Medulla oblongata (tissue), 1 donor: ENCODE measurements at regions not wholly inside any gene's neighbourhood (a gene's known extent, or its start where the extent isn't known, plus 50 kb on each side); places are given as distances from the start of the nearest gene placed in this dataset.

Experiments used
- DNase-seq: peaks from one replicate; pipeline ENCODE4 v3.0.0-alpha.2; 2015; ENCODE audit errors: extremely low spot score

GRCh38 chr14:86625637-86626036, 1095.7 kb downstream of the FLRT2 start:
- no peak for DNase-seq

- no peak for DNase-seq
Observed at GRCh38 chr14:86619726-86620125, 1089.8 kb downstream of the FLRT2 start.

GRCh38 chr14:86613786-86614185, 1083.8 kb downstream of the FLRT2 start:
- no peak for DNase-seq

GRCh38 chr14:86613126-86613525, 1083.2 kb downstream of the FLRT2 start:
- DNase-seq = no peak

- no peak for DNase-seq
Observed at GRCh38 chr14:86604561-86604960, 1074.6 kb downstream of the FLRT2 start.

- DNase-seq = no peak
Observed at GRCh38 chr14:86602263-86602662, 1072.3 kb downstream of the FLRT2 start.

- no peak for DNase-seq
Observed at GRCh38 chr14:86601813-86602212, 1071.9 kb downstream of the FLRT2 start.

- DNase-seq = no peak
Observed at GRCh38 chr14:86597279-86597678, 1067.3 kb downstream of the FLRT2 start.

- DNase-seq = no peak
Observed at GRCh38 chr14:86596024-86596423, 1066.1 kb downstream of the FLRT2 start.

GRCh38 chr14:86575141-86575540, 1045.2 kb downstream of the FLRT2 start:
- no peak for DNase-seq

GRCh38 chr14:86574778-86575129, 1044.8 kb downstream of the FLRT2 start:
- no peak for DNase-seq

- no peak for DNase-seq
Observed at GRCh38 chr14:86574051-86574777, 1044.3 kb downstream of the FLRT2 start.

GRCh38 chr14:86570371-86570770, 1040.4 kb downstream of the FLRT2 start:
- DNase-seq = no peak

GRCh38 chr14:86543521-86543920, 1013.6 kb downstream of the FLRT2 start:
- no peak for DNase-seq

GRCh38 chr14:86541972-86542371, 1012.0 kb downstream of the FLRT2 start:
- no peak for DNase-seq

- no peak for DNase-seq
Observed at GRCh38 chr14:86540636-86541247, 1010.8 kb downstream of the FLRT2 start.

- no peak for DNase-seq
Observed at GRCh38 chr14:86539361-86540070, 1009.6 kb downstream of the FLRT2 start.

GRCh38 chr14:86533834-86534233, 1003.9 kb downstream of the FLRT2 start:
- DNase-seq = no peak

GRCh38 chr14:86532219-86532618, 1002.3 kb downstream of the FLRT2 start:
- DNase-seq = no peak

GRCh38 chr14:86530457-86530856, 1000.5 kb downstream of the FLRT2 start:
- DNase-seq = no peak

GRCh38 chr14:86527312-86527711, 997.4 kb downstream of the FLRT2 start:
- DNase-seq = no peak

- no peak for DNase-seq
Observed at GRCh38 chr14:86525673-86526072, 995.7 kb downstream of the FLRT2 start.

GRCh38 chr14:86521843-86522242, 991.9 kb downstream of the FLRT2 start:
- DNase-seq = no peak
